Stimulated activated CD4-positive, alpha-beta T cell treated with anti-CD3 and anti-CD28 coated beads, TNF-alpha, amount 100 ng/mL, for 4 hours (primary cell): ENCODE measurements at regions not wholly inside any gene's neighbourhood (a gene's known extent, or its start where the extent isn't known, plus 50 kb on each side); places are given as distances from the start of the nearest gene placed in this dataset.

ENCODE experiments used
- DNase-seq, 3 experiments: peaks; one replicate each; pipeline ENCODE4 v3.0.0-alpha.2; 2020; ENCODE audit warnings: low read depth in 3 of 3

DNA sequence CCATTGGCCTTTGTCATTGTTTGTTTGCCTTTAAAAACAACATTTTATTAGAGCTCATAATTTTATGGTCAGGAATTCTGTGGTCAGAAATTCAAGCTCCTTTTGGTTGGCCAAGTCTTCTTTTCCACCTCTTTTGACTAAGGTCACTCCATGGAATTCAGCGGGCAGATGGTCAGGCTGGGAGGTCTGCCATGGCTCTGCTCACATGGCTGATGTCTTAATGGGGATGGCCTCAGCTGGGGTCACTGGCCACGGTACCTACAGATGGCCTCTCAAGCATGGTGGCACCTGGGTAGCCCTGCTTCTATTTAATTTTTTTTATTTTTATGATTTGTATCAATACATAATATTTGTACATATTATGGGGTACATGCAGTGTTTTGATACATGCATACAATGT, 360.8 kb upstream of the MCTP2 start:
- DNase-seq: no peak

DNA sequence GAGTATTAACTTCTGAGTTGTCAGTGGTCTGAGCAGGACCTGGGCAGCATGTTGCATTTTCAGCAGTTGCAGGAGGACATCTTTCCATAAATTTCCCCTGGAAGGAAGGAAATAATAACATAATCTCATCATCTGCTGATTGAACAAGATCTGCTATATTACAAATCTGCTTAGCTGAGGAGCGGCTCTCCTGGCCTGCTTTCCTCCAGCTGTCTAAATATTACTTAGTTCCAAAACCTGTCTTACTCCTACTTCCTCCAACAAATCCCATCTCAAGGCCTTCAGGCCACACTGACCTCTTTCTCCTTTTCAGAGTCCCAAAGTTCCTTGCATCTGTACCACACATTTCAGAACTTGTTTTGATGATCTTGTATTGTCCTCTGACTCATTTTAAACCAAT, 364.4 kb upstream of the MCTP2 start:
- no peak for DNase-seq

DNA sequence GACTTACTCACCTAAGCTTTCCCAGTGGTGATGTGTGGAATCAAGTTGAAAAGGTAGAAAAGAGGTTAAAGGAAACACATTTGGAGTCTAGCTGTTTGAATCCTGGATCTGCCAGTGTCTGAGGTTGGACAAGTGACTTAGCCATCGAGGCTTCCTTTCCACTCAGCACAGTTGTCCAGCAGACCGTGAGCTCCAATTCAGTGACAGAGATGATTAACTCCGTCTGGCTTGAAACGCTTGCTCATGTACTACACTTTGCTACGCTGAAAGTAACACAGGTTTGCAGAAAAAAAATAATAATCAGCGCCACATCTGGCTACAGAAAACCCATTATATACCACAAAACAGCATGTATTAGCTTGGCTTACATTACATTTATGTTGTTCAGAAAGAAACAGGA, 364.9 kb upstream of the MCTP2 start:
- no peak for DNase-seq

DNA sequence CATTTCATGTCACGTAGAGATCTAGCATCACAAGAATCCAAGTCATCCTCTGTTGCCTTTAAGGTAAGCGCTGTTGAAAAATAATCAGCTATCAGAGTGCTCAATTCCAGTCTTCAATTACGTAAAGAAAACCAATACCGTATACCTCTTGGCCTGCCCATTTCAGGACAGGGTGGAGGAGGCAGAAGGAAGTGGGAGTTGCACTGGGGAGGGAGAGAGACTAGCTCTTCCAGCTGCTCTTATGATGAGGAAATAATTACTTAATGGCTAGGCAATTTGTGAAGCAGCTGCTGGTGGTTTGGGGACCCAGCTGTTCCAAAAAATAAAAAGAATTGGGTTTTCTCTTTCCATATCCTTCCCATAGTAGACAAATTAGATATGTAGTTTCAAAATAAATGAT, 365.8 kb upstream of the MCTP2 start:
- no peak for DNase-seq

DNA sequence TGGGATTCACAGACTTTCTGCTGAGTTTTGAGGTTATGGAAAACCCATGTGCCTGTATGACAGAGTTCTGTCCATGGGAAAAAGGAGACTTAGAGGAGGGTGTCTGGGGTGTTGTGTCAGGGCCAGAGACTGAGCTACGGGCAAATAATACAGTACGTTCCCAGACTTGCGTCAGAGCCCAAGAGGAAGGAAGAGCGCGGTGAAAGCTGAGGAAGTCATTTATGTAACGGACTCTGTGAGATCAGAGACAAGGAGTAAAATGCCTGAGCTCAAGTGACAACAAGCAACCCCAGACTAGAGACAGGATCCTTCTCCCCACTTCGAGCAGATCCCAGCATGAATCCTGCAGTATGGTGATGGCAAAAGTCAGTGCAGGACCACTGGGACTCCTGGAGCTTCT, 368.6 kb upstream of the MCTP2 start:
- no peak for DNase-seq

DNA sequence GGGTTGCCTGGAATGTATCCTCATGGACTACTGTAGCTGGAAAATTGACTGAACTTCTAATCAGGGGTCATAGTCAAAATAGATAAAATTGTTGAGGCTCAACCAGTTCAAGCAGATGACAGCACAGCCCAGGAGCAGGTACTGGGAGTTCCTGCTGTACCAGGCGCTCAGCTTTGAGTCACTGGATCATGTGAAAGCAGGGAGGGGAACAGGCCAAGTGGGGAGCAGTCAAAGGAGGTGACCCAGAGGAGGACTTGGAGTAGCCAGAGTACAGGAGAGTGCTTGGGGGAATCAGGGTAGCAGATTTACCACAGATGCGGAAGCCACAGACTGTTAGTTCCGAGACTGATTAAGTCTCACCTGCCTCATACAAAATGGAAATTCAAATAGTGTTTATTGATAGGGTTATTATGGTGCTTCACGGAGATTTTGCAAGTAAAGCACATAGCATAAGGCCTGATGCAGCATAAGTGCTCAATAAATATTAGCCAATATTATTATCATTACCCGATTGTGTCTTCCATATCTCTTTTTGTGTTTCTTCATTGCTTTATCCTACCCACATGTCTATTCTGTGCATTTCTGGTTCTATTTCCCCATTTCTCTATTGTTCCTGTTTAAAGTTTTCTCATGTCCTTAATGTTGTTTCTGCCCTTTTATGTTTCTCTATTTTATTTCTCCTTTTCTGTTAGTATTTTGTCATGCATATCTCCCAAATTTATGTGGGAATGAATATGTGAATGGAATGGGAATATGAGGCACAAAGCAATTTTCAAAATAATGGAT, 369.2 kb upstream of the MCTP2 start:
- no peak for DNase-seq

DNA sequence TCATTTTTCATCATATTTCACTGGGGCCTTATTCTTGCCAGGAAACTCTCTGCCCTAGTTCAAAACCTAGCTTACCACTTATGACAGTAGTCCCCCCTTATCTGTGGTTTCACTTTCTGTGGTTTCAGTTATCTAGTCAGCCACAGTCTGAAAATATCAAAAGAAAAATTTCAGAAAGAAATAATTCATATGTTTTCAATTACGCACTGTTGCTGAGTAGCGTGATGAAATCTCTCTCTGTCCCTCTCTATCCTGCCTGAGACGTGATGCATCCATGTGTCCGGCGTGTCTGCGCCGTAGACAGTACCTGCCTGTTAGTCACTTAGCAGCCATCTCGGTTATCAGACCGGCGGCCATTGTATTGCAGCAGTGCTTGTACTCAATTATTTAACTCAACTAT, 369.9 kb upstream of the MCTP2 start:
- no peak for DNase-seq

DNA sequence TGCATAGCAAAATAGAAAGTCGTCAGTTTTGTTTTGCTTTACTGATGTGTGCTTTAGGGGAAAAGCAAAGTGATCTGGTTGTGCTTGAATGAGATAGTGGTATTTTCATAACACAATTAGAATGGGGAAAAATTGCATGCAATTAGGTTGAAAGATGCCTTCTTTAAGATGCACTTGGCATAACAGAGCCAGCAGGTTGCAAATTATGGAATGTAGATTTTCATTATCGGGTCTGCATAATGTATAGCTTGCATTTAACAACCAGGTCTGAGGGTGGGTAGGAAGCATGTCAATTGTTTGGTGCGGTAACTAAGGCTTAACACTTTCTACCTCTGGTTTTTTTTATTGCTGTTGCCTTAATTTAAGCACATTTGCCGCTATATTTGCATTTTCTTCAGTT, 370.7 kb upstream of the MCTP2 start:
- no peak for DNase-seq

DNA sequence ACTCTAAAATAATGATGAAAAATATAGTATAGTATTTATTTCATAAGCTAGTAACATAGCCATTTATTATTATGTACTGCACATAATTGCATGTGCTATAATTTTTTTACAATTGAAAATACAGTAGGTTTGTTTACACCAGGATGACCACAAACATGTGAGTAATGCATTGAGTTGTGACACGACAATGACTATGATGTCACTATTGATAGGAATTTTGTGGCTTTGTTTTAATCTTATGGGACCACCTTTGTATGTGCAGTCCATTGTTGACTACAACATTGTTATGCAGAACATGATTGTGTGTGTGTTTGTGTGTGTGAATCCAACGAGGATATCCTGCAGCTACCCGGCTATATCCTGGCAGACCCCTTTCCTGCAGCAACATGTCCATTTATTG, 372.2 kb upstream of the MCTP2 start:
- no peak for DNase-seq

DNA sequence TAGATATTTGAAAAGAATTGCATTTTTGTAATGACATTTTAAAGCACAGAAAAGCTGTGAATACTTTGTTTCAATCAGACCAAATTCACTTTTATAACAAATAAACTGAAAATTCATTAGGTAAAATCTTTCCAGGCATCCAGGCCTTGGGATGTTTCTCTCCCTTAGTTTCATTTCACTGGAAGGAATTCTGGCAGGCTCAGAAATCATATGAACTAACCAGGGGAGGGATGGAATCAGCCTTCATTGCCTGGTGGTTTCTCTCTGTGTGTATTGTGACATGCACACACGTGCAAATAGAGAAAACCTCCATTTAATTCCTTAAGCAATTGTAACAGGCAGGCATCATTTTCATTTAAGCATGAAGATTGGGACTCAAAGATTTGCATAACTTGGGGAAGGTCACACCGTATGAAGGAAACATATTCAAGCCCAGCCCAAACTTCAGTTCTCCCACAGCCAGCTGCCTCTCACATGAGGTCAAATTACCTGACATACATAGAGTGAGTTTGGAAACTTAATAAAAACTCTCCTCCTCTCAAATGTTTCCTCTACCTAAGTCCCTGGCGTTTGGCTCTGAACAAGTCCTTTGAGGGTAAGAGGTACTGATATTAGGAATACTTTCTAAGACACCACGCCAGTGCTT, 376.1 kb upstream of the MCTP2 start:
- DNase-seq: no peak

DNA sequence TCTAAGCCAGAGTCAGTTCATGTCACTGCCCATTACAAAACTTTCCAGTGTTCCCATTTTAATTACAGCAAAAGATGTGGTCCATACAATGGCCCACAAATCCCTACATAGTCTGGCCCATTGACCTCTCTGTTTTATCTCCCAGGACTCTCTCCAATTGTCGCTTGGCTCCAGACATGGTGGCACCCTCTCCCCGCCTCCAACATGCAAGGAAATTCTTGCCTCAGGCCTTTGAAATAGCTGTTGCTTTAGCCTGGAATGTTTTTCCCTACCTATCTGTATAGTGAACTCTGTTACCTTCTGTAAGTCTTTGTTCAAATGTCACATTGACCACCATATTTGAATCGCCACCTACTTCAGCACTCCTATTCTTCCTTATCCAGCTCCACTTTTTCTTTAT, 377.3 kb upstream of the MCTP2 start:
- DNase-seq: no peak

DNA sequence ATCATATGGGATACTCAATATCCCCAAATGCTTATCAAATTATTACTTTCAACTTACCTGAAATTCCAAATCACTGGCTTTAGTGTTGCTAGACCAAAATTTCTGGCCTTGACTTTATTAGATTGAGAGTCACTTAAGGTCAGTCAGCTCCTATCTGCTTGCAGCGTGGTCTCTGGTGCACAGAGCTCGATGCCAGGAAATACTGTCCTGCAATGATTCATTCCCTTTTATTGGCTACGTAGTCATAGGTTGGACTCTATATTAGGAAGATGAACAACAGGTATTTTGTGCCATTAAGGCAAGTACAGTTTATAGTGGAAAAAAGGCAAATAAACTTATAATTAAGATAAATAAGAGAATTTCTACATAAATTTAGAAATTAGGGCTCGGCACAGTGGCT, 378.6 kb upstream of the MCTP2 start:
- no peak for DNase-seq

DNA sequence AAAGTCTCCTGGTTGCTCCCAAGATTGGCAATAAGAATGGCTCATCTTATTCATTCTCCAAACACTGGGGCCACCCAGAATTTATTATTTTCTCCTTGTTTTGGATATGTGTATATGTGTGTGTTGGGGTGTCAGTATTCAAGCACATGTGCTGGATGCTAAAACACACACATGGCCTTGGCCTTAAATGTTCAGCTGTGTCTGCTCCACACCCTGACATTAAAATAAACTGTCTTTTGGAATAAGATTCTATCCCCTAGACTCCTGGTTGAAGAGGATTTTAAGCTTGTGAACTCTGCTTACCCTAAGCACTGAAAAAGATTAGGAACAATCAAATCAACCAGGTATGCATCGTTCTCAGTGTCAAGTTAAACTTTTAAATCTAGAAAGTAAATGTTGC, 382.9 kb upstream of the MCTP2 start:
- DNase-seq: no peak

DNA sequence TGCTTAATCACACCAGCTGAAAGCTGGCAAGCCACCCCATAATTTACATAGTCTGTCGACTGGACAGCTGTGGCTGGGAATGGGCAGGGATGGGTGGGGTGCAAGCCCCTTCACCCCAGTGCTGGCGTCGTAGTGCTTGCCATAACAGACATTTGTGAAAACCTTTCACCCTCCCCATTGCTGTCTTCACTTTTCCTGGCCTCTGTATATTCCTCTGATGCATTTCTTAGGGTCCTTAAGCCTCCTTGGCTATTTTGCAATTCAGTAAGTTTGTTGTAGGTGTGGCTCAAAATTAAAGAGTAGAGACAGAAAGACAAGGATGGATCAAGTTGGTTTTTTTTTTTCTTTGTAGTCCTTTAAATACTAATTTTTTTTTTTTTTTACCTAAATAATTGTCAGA, 383.3 kb upstream of the MCTP2 start:
- no peak for DNase-seq

DNA sequence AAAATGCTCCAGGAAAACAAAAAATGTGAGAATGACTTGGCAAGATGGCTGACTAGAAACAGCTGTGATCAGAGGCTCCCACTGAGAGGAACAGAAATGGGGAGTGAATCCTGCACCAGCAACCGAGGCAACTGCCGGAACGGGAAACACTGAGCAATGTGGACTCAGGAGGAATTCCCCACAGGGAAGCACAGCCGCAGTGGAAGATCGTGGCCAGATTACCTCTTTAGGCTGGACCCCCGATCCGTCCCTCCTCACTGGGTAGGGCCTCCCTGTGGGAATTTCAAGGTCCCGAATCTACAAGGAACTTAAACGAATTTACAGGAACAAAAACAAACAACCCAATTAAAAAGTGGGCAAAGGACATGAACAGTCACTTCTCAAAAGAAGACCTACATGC, 385.2 kb upstream of the MCTP2 start:
- DNase-seq: no peak

DNA sequence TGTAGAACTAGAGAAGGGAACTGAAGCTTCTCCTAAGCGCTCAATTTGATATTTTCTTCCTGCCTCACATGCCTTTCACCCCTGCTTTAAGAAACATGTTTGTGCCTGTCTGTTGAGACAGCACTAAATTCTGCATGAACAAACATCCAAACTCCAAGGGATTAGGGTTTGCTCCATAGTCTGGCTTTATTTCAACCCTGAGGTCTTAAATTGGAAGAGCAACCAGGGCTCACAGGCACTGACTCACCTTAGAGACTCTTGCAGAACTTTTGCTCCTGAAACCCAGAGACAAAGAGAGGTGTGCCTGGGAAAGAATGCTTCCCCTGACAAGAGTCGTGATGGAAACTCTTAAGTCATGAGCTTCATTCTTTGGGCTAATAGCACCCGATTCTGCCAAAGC, 393.9 kb upstream of the MCTP2 start:
- DNase-seq: no peak

DNA sequence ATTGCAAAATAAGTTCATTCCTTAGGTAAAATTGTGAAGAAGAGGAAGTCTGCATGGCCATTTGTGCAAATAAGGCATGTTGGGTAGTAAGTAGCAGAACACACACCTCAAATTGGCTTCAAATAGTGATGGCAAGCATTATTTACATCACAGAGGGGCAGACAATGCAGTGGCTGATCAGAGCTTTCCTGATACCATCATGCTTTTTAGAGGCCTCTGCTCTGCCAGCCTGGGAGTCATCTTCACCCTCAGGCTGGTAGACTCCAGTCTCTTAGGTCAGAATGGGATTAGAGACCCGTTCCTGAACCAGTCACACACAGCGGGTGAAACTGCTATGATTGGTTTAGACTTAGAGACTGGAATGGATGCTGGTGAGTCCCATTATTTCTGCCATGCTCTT, 396.0 kb upstream of the MCTP2 start:
- no peak for DNase-seq

DNA sequence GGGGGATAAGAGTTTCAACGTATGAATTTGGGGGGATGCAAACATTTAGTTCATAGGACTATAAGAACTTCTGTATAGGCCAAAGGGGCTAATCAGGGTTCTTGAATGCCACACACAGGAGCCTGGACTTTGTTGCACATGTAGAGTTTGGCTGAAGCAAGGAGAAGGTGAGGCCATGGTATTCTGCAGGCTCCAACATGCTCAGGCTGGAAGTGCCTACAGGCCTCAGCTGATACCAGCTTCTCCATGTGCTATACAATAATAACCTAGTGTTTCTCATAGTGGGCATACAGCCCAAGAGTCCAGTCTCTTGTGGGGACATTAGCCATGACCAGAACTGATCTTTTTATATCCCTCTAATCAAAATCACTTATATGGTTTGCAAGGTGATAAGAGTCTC, 399.7 kb upstream of the MCTP2 start:
- no peak for DNase-seq

DNA sequence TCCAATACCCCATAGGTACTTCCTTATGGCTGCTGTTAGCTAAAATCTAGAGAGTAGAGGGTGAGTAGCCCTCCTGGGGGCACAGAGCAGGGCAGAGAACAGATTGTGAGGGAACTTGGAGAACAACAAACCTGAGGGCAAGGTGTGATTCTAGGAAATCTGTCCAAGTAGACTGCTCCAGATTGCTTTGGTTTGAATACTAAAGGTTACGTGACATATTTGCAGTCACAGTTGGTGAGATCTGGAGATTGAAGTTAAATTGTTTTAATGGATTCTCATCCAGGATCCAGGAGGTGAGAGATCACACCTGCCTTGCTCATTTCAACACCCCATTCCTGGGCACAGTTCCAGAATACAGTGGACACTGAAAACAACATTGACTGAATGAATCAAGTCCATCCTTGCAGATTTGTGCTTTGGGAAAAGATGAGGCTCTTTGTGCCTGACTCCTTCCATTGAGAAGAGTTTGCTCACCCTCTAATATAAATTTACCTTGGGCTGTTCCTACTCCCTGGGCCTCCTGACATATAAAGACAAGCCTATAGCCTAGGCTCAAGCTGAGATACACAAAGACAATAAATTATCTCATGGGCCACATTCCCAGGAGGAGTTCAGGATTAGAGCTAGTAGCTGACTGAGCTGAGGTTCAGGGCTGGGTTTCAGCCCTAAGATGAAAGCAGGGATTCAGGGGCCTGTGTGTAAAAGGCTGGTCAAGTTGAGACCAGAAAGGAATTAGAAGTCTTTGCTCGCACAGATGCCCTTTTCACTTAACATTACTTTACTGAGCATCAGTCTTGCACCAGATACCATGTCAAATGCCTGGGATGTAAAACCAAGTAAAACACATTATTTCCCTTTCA, 400.9 kb upstream of the MCTP2 start:
- no peak for DNase-seq

DNA sequence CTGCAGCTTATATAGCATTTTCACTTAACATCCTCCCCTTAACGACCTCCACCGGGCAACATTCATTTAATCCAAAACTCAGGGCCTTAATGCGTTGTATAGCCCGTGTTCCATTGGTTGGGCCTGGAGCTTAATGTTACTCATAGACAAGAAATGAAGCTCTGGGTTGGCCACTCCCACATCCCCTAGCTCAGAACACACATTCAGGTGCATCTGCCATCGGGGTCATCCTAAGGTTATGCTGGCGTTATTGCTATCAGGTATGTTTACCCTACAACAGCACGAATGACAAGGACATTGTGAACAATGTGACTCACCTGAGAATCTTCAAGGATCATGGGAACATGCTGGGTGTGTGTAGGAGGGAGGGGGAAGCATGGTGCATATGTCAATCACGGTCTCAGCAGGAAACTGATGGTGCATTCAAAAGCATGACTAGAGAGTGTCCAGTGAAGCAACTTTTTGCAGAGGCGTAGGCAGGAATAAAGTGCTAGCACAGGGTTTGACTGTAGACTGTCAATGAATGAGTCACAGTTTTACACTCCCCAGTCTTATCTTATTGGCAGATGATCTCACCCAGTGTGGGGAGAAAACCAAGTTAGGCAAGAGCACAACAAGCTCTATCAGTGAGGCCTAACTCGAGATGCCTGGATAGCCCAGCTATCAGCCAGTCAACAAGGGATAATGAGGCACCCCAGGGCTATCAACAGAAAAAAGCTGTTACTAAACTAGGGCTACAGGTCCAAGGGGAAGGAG, 402.1 kb upstream of the MCTP2 start:
- DNase-seq: no peak

DNA sequence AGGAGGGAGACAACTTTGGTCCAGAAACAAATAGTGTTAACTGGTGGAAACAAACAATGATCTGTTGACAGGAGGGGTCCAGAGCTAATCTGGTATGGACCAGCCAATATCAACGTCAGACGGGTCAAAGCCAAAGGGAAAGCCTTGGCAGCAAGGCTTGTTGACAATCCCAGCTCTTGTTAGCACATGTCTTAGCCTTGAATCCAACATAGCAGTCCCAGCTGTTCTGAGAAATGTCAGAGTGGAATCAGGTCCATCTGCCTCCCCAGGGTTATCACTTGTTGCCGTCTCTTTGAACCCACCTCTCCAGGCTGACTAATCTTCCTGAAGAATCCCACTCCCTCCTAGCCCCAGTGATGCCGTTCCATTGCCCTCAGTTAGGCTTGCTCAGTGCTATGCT, 404.6 kb upstream of the MCTP2 start:
- DNase-seq: no peak

DNA sequence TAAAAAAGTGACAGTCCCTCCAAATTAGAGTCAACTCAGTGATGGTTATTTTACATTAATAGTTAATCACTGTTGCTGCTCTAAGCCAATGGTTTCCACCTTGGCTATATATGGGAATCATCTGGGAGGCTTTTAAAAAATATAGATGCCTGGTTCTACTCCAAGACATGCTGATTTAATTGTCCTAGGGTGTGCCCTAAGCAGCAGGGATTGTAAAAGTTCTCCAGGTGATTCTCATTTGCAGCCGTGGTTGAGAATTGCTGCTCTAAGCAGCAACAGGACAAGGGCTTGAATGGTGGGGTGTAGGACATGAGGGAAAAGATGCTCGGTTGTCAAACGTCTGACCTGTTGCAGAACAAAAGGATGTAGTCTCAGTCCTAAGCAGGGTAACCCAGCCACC, 405.1 kb upstream of the MCTP2 start:
- no peak for DNase-seq
